ENCODE measurements at regions not wholly inside any gene's neighbourhood (a gene's known extent, or its start where the extent isn't known, plus 50 kb on each side); places are given as distances from the start of the nearest gene placed in this dataset.
"Not testable (repeated sequence)": the region's sequence is repeated elsewhere in the genome, so short reads cannot be mapped to it uniquely, and the experiment has no call there.

DNA sequence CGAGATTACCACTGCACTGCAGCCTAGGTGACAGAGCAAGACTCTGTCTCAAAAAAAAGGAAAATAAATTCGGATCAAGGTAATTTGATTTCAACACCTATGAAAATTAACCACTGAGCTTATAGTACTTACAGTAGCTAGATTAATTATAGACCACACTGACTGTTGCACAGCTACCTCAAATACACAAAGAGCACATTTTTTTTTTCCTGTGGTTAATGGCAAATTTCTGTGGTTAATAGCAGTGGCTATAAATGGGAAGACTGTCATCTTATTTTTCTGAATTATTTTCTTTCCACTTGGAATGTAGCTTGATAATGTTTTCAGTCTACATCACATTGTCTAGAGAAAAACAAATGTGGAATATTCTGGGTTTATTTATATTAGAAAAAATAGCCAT lies 1661.6 kb upstream of the PCDH7 start:
- DNase-seq, result no peak

DNA sequence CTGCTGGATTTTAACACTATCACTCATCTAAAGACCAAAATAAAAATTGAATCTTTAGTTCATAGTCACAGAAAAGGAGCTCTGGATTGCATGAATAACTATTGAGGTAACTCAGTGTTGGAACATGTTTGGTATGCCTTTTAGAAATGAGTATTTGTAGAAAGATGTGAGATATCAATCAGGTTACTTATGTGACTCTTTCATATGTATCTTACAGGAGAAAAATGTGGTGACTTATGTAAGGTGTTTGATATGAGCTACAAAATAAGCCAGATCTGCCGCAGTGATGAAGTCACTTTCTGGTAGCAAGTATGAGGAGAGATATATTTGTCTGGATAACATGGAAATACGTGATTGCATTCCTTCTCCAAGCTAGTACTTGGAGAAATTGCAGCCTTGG lies 1653.3 kb upstream of the PCDH7 start:
- no peak for DNase-seq

DNA sequence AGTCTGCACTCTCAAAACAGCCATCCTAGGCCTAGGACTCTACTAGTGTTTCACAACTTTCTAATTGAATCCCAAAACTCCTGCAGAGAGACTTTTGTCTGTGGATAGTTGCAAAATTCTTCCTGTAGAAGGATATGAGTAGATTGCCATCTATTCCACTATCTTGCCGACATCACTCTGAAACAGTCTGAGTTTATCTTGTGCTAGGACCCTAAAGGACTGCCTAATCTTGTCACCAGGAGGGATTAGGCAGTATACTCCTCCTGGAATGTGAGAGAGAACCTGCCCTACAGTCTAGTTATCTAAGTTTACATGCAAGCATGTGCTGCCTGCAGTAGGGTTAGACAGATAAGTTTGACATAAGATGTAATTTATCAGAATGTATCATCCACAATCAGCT lies 1646.6 kb upstream of the PCDH7 start:
- DNase-seq, result no peak

DNA sequence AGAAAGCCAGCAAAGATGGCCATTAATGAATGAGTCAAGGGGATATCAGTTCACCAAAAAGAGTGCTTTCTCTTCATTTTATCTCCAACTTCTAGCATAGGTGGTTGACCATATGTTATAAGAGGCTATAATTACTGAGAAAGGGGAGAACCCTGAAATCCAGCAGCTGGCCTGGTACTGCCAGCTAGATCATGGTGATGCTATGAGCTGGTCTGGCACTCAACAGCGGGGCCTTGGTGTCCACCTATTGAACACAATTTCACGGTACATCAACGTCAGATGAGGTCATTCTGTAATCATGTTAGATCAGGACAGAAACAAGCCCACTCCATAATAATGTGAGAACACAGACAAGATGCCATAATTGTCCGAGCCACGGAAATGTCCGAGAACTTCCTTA lies 1644.8 kb upstream of the PCDH7 start:
- no peak for DNase-seq

DNA sequence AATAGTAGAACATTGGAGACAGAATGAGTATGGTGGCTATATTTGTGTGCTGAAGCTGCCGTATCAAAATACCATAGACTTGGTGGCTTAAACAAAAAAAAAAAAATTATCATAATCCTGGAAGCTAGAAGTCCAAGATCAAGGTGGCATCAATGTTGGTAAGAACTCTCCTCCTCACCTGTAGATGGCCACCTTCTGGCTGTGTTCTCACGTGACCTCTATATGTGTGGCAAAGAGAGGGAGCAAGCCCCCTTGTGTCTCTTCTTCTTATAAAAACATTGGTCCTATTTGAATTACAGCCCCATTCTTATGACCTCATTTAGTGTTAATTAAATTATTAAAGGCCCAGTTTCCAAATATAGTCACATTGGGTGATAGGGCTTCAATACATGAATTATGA lies 1640.9 kb upstream of the PCDH7 start:
- DNase-seq, result no peak

DNA sequence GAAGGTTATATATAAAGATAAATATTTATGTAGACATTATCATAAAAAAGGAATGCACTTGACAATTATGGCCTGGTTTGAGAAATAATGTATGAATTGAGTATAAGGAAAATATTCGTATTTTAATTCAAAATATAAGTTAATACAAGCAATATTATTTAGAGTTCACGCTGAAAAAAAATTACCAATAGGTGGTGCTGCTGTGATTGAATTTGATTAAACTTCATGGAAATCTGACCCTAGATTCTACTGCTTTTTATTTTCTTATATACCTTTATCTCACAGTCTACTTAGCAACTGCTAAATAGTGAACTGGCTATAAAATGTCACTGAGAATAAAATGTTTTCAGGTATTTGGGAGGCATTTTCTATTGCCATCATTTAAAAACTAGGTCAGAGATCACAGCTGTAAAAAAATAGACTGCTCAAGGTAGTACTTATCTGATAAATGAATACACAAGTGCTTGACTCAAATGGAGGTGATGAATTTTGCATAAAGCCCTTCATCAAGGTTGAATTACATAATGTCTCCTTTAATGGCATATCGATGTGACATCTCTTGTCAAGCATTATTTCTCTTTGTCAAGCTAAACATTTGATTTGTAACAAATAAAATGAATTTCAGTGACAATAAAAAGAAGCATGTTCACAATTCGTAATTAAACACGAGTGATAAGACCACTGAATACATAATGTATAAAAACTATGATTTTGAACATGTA lies 1638.8 kb upstream of the PCDH7 start:
- no peak for DNase-seq

DNA sequence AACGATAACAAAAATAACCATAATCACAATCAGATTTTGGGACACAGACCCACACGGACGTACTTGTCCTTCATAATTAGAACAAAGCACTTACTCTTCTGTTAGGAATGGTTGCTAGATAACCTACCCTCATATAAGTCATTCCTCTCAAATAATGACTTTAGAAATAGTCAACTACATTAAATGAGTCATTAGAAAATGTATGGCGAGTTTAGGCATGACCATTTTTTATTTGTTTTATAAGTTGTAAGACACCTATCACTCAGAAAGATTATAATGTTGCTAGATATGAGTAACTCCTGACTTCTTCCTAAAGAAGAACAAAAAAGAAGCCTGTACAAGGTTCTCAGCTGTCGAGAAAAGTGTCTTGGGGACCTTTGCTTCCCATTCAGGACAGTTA lies 1637.5 kb upstream of the PCDH7 start:
- no peak for DNase-seq

DNA sequence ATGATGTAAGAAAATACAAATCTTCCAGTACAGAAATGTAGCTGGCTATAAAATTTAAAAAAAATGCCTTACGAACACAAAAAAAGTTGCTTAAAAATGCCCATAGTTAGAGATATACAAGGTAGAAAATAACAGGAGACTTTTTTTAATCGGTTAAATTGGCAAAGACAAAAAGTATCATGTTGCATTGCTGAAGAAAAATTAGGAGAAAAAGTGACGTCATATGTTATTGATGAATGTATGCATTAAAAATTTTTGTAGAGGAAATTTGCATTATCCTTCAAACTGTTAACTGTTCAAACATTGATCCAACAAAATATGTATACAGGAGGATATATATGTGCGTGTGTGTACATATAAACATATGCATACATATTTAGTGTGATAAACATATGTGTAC lies 1634.4 kb upstream of the PCDH7 start:
- no peak for DNase-seq

DNA sequence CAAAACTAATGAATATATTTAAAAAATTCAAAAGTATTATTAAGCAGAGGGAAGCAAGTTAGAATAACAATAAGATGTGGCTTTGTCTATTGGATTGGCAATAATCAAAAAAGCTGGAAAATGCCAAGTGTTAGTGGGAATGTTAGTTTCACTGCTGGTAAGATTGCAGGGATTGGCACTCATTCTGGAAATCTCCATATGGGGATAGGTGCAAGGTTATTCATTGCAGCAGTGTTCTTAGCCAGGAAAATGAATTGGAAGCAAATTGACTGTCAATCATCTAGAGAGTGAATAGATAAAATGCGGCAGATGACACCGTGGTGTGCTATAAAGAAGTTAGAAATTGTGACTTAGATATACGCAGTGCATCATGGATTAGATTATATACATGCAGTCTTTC lies 1615.5 kb upstream of the PCDH7 start:
- DNase-seq, result no peak

DNA sequence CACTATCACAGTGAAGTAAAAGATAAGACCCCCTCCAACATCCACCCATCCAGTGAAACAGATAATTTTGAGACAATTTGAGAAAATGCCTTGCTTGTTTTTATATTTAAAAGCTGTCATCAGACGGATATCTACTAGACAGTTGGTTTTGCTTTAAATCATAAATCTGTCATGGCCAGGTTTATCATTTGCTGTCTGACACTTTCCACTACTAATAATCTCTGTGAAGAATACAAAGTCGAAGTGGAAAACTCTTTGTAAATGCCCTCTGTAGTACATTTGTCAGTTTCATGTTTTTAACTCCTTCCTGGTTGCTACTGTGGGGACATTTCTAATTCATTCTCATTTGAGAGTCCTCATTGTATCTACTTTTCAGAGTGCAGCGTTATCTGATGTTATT lies 1606.2 kb upstream of the PCDH7 start:
- no peak for DNase-seq

DNA sequence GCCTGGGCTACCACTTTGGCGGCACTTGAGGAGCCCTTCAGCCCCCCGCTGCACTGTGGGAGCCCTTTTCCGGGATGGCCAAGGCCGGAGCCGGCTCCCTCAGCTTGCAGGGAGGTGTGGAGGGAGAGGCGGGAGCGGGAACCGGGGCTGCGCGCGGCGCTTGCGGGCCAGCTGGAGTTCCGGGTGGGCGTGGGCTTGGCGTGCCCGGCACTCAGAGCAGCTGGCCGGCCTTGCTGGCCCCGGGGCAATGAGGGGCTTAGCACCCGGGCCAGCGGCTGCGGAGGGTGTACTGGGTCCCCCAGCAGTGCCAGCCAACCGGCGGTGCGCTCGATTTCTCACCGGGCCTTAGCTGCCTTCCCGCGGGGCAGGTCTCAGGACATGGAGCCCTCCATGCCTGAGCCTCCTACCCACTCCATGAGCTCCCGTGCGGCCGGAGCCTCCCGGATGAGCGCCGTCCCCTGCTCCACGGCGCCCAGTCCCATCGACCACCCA lies 1602.9 kb upstream of the PCDH7 start:
- DNase-seq, result not testable (repeated sequence)

DNA sequence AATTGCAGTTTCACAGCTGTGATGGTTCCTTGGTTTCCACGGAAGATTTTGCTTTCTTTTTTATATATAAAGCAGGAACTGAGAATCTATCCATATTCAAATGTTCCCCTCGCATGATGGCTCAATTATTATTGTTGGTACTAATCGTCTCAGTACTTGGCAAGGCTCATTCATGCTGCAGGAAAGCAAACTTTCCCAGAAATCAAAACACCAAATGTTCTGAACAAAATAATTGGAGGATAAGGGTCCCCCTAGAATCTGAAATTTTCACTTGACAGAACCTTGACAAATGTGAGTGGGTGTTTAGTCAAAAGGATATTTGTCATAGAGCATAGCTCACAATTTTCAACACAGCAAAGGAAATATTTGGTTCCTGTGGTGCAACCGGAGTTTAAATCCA lies 1598.6 kb upstream of the PCDH7 start:
- no peak for DNase-seq

DNA sequence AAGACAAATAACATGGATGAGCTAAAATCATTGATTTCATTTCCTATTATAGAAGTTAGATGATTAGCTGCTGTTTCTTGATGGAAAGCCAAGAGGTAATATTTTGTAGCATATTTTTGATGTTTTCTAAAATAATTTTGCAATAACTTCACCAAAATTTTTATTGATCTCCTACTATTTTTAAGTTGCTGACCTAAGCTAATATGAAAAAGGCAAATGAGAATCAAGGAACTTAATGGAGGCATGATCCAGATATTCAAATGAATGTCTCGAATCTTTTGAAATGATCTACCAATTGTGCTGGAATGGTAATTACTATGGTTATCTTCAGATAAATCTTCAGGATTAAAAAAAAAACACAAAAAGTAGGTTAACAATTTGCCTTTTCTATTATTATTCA lies 1591.4 kb upstream of the PCDH7 start:
- DNase-seq, result no peak

DNA sequence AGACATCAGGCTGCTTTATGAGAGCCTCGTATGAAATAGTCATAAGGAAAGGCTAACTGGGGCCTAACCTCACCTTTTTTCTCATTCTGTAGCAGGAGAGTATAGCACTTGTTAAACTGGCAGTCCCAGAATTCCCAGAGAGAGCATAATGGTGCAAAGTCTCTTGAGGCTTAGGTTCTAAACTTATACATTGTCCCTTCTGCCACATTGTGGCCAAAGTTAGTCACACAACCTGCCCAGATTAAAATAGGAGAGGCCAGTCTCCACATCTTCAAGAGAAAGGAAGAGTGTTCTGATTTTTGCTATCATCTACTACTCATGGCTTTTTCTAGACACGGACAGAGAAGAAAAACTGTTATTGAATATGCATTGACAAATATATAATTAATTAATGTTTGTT lies 1588.9 kb upstream of the PCDH7 start:
- DNase-seq, result no peak

DNA sequence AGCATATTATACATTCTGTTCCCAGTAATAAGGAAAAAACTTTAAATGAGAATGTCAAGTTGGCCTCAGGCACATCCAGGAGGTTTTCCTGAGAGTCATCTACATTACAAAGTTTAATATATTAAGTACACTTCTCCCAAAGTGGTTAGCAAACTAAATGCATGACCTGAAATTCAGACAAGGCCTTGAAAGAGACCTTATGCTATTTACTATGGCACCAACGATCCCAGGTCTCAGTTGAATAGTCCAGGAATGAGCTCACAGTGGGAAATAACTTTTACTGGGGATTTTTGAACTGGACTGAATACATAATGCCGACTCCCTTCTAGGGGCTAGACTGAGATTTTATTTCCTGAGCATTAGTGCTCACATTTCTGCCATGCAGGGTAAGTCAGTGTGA lies 1577.5 kb upstream of the PCDH7 start:
- DNase-seq, result no peak

DNA sequence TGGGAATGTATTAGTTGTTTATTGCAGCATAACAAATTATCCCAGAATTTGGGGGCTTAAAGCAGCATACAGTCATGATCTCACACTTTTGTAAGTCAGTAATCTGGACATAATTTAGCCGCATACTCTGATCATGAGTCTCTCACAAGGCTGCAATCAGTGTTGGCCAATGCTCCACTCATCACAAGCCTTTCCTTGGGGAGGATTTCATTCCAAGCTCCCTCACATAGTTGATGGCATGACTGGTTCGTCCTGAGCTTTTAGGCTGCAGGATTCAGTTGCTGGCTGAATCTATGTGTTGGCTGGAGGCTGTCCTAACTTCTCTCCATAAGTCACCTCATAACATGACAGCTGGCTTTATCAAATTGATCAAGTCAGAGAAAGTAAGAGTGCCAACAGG lies 1568.6 kb upstream of the PCDH7 start:
- no peak for DNase-seq

DNA sequence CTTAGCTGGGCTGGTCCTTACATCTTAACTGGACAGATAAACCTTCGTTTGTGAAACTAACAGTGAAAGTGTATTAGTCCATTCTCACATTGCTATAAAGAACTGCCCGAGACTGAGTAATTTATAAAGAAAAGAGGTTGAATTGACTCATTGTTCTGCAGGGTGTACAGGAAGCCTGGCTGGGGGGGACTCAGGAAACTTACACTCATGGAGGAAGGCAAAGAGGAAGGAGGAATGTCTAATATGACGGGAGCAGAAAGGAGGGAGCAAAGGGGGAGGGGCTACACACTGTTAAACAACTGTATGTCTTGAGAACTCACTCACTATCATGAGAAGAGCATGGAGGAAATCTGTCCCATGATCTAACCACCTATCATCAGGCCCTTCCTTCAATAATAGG lies 1566.5 kb upstream of the PCDH7 start:
- DNase-seq, result no peak

DNA sequence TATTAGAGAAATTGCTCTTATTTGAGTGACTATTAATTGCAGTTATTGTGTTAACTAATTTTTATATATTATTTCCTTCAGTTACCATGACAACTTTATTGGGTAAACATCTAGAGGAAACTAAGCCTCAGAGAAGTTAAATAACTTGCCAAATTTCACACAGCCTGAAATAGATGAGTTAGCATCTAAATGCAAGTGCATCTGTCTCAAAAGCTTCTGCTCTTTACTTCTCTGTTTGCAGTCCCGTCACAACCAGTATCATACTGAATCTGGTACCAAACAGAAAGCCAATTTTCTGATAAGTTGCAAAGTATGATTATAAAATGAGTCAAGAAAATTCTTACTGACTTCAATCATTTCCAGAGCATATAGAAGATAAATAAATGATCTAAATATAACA lies 1544.9 kb upstream of the PCDH7 start:
- DNase-seq, result no peak

DNA sequence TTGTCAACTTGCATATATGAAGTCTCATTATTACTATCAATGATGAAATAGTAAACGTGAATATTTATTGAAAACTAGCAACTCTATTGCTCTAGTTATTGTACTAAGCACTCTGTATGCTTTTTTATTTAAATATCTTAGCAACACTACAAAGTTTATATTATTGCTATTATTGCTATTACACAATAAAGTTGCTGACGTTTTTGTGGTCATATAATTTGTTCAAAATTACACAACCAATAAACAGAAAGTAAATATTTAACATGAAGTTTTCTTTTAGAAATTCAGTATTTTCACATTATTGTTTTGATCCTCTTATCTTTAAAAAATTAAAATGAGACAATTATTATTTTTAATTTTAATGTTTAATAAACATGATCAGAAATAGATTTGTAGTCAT lies 1521.1 kb upstream of the PCDH7 start:
- DNase-seq, result no peak

DNA sequence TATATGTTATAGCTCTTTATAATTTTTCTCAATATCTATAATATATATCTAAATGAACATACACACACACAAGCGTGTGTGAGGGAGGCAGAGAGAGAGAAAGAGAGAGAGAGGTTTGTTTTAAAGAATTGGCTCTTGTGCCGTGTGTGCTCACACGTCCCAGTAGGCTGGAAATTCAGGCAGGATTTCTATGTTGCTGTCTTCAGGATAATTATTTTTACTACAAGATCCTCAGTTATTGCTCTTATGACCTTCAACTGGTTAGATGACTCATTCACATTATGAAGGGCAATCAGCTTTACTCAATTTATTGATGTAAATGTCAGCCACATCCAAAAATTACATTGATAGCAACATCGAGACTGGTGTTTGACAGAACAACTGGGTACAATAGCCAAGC lies 1520.7 kb upstream of the PCDH7 start:
- no peak for DNase-seq

DNA sequence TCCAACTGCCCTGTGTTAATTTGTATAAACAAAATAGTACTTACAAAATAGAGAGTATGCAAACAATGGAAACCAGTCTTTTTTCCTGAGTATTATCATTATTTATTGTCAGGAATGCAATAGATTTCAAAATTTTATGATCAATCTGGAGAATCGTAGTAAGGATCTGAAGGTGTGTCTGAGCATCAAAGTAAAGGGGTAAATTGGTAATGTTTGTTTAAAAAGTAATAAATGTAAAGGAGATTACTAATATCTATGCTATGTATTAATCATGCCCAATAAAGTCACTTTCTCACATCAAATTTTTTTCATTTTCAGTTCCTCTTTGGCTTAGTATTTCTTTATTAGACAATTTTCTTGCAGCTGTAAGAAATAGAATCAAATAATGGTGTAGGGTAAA lies 1507.1 kb upstream of the PCDH7 start:
- no peak for DNase-seq

DNA sequence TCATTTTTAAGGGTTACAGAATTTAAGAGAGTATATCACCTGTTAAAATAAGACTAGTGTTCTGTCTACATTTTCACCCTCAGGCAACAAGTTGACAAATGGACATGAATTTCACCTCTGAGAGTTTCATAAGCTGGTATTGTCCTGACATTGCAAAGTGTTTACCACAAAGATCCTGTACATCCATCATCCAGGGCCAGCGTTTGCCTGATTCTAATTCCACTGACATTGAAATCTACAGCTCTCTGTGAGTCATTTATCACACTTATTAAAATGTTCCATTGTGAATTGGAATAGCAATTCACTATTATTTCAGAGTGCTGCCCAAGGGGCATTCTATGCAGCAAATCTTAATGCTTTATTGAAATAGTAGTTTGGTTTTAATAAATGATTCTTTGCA lies 1499.4 kb upstream of the PCDH7 start:
- no peak for DNase-seq

DNA sequence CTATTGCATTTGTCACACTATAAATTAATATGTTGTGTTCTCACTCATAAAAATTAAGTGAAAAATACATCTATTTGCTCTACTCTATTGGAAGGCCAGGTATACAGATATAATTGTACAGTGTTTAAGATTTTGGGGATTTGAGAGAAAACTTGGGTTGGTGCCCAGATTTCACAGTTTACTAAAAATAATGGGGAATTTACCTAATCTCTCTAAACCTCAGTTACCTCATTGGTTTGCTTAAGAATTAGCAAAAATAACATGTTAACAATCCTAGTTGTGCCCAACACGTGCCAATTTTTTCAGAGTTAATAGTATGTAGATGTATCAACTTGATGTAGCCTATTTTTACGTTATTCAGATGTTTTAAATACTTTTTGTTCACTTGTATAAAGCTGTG lies 1495.3 kb upstream of the PCDH7 start:
- no peak for DNase-seq

DNA sequence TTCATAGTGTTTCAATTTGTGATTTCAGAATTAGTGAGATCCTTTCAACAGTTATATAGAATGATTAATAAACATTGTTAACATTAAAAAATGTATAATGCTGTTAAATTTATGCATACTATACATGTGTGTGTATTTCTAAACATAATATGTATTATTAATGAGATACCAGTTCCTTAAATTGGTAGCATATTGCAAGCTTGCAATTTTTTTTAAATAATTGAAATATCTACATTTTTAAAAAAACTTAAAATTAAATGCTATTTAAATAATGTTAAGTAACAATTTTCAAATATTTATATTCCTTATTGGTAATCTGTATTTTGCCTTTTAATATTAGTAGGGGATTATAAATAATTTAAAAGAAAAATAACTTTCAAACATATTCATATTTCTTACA lies 1479.5 kb upstream of the PCDH7 start:
- no peak for DNase-seq

DNA sequence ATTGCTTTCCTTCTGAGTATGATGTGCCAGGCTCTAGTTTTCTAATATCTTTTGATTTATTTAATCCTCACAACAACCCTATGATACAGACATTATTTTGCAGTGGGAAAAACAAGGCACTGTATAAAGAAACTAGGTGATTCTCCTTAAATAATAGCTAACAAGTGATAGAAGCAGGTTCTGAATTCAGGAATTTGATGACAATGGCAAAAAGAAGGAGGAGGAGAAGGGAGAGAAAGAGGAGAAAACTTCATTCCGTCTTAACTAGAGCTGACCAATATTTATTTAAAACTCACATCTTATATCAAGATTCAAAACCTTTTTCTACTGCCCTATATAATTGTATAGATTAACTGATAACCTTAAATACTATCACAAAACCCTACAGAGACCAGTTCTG lies 1477.1 kb upstream of the PCDH7 start:
- DNase-seq, result no peak

DNA sequence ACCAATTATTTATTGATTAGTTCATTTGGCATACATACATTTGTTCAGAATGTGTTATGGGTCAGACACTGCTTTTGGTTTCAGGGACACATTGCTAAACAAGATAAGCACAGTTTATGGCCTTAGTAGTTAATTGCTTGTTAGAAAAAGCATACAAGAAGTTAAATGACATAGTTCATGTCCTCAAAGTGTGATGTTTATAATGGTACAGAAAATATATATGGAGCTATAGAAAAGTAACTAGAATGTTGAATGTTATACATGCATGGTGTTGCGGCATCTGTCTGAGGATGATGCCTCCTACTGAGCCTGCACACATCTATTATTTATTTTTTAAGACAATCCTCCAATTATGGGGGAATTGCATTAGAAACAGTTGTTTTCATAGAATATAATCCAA lies 1476.3 kb upstream of the PCDH7 start:
- DNase-seq, result no peak

Data from amniotic stem cell (primary cell).